ENCODE measurements at regions not wholly inside any gene's neighbourhood (a gene's known extent, or its start where the extent isn't known, plus 50 kb on each side); places are given as distances from the start of the nearest gene placed in this dataset.
A peak's percentile ranks its signal among the peaks of the same experiment; 100 is the strongest.

DNA sequence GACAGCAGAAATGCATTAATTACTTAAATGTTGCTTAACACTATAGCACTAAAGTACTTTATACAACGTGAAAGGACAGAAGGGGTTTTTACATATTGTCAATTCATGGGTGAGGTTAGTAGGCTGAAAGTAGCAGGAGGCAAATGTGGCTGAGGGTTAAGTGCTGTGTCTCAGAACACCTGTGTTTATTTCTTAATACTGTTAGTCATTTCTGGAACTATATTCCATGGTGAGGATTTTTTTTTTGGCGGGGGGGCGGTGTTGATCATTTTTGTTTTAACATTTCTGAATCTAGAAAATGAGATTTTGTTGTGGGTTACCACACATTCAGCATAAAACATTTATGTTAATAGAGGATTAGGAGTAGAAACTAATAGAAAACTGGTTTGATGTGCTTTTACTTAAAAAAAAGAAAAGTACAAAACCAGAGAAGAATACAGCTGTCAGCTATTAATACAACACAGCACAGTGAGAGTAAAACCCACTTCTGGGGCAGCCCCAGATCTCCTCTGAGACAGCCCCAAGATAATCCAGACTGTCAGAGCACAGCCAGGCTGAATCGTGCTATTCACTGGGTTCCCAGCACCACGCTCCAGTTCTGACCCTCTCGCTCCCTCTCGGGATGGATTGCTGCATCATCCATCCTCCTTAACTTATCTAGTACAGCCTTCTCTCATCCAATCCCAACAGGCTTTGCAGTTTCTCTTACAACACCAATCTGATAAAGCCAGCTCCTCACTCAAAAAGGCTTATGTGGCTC is 307.7 kb downstream of the TUSC7 start:
- H3K4me3 ChIP-seq (ENCODE audit: low read depth, low read length), result no peak overlapping the region
- DNase-seq (ENCODE audit: low read depth), result no peak
- TF ChIP-seq, protein P1, sequence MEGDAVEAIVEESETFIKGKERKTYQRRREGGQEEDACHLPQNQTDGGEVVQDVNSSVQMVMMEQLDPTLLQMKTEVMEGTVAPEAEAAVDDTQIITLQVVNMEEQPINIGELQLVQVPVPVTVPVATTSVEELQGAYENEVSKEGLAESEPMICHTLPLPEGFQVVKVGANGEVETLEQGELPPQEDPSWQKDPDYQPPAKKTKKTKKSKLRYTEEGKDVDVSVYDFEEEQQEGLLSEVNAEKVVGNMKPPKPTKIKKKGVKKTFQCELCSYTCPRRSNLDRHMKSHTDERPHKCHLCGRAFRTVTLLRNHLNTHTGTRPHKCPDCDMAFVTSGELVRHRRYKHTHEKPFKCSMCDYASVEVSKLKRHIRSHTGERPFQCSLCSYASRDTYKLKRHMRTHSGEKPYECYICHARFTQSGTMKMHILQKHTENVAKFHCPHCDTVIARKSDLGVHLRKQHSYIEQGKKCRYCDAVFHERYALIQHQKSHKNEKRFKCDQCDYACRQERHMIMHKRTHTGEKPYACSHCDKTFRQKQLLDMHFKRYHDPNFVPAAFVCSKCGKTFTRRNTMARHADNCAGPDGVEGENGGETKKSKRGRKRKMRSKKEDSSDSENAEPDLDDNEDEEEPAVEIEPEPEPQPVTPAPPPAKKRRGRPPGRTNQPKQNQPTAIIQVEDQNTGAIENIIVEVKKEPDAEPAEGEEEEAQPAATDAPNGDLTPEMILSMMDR (IDR thresholded peaks at IDR 0.05; ENCODE audit: insufficient read depth, low read depth, low read length), result no peak

DNA sequence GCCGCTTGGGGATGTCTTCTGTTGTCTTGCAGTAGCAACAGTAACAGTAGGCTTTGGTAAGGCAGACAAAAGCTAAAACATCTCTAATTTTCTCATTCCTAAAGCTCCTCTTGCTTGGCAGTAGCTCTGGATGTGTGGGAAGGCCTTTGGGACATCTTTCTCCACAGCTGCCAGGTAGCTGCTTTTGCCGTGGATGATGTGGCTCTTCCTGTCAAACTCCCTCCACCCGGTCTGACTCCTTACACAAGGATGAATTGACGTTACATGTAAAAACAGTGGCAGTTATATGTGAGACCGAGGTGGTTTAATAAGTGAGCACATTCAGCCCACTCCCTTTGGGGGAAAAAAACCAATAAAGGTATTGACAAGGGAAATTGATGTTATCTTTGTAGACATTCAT is 309.1 kb downstream of the TUSC7 start:
- TF ChIP-seq, protein P1 (IDR thresholded peaks at IDR 0.05; ENCODE audit: insufficient read depth, low read depth, low read length), result no peak
- H3K4me3 ChIP-seq (ENCODE audit: low read depth, low read length), result no peak overlapping the region
- DNase-seq (ENCODE audit: low read depth), result no peak

DNA sequence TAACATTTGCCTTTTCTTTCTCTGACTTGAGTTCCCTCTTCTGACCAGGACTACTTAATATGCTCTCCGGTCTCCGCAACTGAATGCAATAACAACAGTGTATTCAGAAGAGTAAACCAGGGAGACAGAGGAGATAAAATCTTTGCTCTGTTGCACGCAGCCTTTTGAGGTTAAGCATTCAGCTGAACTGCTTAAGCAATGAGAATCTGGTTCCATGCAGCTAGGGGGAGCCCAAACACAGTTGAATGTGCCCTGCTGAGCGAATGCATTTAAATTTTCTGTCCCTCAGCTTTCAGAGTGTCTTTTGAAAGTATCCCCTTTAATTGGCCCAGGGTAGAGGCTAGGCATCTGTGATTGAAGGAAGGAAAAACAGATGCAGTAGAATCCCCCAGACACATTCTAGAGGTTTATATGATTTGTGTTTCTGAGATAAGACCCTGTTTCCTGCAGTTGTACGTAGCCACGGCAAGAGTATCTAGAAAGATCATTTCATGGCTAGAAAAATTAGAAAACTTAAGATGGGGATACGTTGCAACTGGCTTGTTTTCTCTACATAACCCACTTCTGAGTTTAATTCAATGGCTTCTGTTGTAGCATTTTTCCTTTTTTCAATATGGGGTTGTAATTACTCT is 309.6 kb downstream of the TUSC7 start:
- DNase-seq (ENCODE audit: low read depth), result peak; percentile 75
- no peak overlapping the region for H3K4me3 ChIP-seq (ENCODE audit: low read depth, low read length)
- TF ChIP-seq, protein P1 (IDR thresholded peaks at IDR 0.05; ENCODE audit: insufficient read depth, low read depth, low read length), result peak; percentile 66

DNA sequence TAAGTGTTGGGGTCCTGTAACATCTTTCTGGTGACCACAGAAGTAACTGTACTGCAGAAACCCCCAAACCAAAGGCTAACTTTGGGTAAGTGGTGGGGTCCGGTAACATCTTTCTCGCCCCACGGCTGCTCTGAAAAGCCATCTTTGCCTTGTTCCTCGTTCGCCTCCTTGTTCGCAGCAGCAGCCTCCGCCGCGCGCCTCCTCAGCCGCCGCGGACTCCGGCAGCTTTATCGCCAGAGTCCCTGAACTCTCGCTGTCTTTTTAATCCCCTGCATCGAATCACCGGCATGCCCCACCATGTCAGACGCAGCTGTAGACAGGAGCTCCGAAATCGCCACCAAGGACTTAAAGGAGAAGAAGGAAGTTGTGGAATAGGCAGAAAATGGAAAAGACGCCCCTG is 316.8 kb downstream of the TUSC7 start:
- TF ChIP-seq, protein P1 (IDR thresholded peaks at IDR 0.05; ENCODE audit: insufficient read depth, low read depth, low read length), result no peak
- DNase-seq (ENCODE audit: low read depth), result no peak
- no peak overlapping the region for H3K4me3 ChIP-seq (ENCODE audit: low read depth, low read length)

DNA sequence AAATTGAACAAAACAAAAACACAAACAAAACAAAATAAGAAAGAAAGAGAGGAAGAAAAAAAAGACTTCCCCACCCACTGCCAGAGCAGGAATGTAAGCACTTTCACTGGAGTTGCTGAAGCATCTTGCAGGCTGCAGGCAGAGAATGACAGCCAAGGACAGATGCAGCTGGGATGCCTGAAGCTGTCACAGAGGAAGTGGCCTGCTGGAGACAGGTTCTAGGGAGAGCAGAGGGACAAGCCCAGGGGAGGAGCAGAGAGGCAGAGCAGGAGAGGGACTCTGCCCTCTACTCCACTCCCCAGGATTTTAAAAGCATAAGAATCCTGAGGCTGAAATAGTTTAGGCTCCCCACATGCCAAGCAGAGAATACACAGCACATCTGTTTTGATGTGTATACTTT is 326.2 kb downstream of the TUSC7 start:
- TF ChIP-seq, protein P1 (IDR thresholded peaks at IDR 0.05; ENCODE audit: insufficient read depth, low read depth, low read length), result no peak
- DNase-seq (ENCODE audit: low read depth), result no peak
- no peak overlapping the region for H3K4me3 ChIP-seq (ENCODE audit: low read depth, low read length)

DNA sequence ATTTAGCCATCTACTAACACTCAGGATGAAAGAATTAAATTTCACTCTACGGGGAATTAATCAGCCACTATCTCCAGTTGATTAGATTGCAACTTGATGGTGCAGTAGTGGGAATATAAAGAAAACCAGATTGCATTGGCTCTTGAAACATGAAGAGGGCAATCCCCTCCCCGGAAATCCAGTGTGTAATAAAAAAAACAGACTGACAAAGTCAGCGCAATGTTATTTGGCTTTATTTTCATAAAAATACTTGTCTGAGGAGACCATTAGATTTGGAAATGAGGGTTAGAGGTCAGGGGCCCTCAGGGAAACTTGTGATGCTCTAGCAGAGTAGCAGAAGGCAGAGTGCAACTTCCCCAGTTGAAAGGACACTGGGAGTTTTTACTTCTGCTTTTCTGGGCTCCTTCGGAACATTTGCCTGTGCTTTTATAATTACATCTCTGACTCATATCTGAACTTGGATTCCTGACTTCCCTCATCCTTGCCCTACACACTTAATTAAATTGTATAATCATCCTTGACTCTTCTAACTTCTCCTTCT is 326.8 kb downstream of the TUSC7 start:
- TF ChIP-seq, protein P1 (IDR thresholded peaks at IDR 0.05; ENCODE audit: insufficient read depth, low read depth, low read length), result no peak
- DNase-seq (ENCODE audit: low read depth), result peak; percentile 72
- no peak overlapping the region for H3K4me3 ChIP-seq (ENCODE audit: low read depth, low read length)
